Suprapubic skin (tissue), 4 donors: ENCODE measurements at regions not wholly inside any gene's neighbourhood (a gene's known extent, or its start where the extent isn't known, plus 50 kb on each side); places are given as distances from the start of the nearest gene placed in this dataset.

Experiments used
- EP300 ChIP-seq: sonication (generic); formaldehyde crosslinking; IDR thresholded peaks from one replicate; pipeline ENCODE4 v1.6.1; 2017; ENCODE audit warnings: antibody characterized with exemption
- POLR2A ChIP-seq, 2 donors: fragments of 450-650 bp; IDR thresholded peaks; one replicate each; pipeline ENCODE4 v1.6.1; 2017; ENCODE audit warnings: antibody characterized with exemption in 2 of 2, mild to moderate bottlenecking in 2 of 2, moderate library complexity in 2 of 2
- POLR2AphosphoS5 ChIP-seq, 3 donors: sonication (generic); formaldehyde crosslinking; IDR thresholded peaks; one replicate each; pipeline ENCODE4 v1.6.1; 2017; ENCODE audit warnings: antibody characterized with exemption in 3 of 3
- TF ChIP-seq, protein P1 (sequence below), 2 donors: fragments of 200-600 bp in 1 of 2; fragments of 450-650 bp in 1 of 2; sonication (generic) in 1 of 2; IDR thresholded peaks; one replicate each; pipeline ENCODE4 v1.5.1; 2016 to 2019; ENCODE audit warnings: antibody characterized with exemption in 2 of 2, mild to moderate bottlenecking in 1 of 2, moderate library complexity in 1 of 2

- TF ChIP-seq, protein P1, sequence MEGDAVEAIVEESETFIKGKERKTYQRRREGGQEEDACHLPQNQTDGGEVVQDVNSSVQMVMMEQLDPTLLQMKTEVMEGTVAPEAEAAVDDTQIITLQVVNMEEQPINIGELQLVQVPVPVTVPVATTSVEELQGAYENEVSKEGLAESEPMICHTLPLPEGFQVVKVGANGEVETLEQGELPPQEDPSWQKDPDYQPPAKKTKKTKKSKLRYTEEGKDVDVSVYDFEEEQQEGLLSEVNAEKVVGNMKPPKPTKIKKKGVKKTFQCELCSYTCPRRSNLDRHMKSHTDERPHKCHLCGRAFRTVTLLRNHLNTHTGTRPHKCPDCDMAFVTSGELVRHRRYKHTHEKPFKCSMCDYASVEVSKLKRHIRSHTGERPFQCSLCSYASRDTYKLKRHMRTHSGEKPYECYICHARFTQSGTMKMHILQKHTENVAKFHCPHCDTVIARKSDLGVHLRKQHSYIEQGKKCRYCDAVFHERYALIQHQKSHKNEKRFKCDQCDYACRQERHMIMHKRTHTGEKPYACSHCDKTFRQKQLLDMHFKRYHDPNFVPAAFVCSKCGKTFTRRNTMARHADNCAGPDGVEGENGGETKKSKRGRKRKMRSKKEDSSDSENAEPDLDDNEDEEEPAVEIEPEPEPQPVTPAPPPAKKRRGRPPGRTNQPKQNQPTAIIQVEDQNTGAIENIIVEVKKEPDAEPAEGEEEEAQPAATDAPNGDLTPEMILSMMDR (IDR thresholded peaks at IDR 0.05) = no peak
- TF ChIP-seq EP300 = no peak
- no peak for TF ChIP-seq POLR2A (IDR thresholded peaks at IDR 0.05)
- TF ChIP-seq POLR2AphosphoS5 (IDR thresholded peaks at IDR 0.05) = no peak
Measured at GRCh38 chr9:28610339-28610738, 1037.1 kb upstream of the C9orf72 start.
